ENCODE measurements at regions not wholly inside any gene's neighbourhood (a gene's known extent, or its start where the extent isn't known, plus 50 kb on each side); places are given as distances from the start of the nearest gene placed in this dataset.
A peak's percentile ranks its signal among the peaks of the same experiment; 100 is the strongest.

- Histone ChIP-seq H3K4me1 (peaks cover 0 to 4% (median 0%) of the 10 kb centered on the region in 3 donors), H3K27me3 (no peaks in the 10 kb centered on the region), H3K27ac (peak overlapping the region in 1 of 4 donors; percentile 19), H3K36me3 (peaks cover 0 to 12% of the 10 kb centered on the region in 2 donors), H3K9me3 (no peaks in the 10 kb centered on the region), H3K4me3 (no peak overlapping the region)
- 60 to 70% methylated on average over 1 to 2 of the region's 2 CpGs for WGBS, 2 donors (ENCODE audit: low coverage in 1 of 2)
- ATAC-seq = no peak
- TF ChIP-seq POLR2A (IDR thresholded peaks at IDR 0.05) (no peak), POLR2AphosphoS5 (IDR thresholded peaks at IDR 0.05) (no peak), EP300 (IDR thresholded peaks at IDR 0.05) (no peak)
- TF ChIP-seq, protein P1, sequence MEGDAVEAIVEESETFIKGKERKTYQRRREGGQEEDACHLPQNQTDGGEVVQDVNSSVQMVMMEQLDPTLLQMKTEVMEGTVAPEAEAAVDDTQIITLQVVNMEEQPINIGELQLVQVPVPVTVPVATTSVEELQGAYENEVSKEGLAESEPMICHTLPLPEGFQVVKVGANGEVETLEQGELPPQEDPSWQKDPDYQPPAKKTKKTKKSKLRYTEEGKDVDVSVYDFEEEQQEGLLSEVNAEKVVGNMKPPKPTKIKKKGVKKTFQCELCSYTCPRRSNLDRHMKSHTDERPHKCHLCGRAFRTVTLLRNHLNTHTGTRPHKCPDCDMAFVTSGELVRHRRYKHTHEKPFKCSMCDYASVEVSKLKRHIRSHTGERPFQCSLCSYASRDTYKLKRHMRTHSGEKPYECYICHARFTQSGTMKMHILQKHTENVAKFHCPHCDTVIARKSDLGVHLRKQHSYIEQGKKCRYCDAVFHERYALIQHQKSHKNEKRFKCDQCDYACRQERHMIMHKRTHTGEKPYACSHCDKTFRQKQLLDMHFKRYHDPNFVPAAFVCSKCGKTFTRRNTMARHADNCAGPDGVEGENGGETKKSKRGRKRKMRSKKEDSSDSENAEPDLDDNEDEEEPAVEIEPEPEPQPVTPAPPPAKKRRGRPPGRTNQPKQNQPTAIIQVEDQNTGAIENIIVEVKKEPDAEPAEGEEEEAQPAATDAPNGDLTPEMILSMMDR (IDR thresholded peaks at IDR 0.05) = no peak
Observed at GRCh38 chr16:27687605-27688004, 137.7 kb downstream of the KATNIP start.

DNA sequence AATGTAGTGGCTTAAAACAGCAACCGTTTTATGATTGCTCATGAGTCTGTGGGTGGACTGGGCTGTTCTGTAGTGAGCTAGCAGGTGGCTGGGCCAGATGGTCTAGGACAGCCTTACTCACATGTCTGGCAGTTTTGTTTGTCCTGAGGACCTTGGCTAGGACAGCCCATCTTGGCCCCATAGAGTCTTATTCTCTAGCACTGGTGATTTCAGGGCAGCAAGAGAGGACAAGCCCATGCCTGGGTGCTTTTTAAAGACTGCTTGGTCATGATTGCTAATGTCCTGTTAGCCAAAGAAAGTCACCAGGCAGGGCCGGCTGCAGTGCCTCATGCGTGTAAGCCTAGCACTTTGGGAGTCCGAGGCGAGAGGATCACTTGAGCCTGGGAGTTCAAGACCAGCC is 139.8 kb downstream of the KATNIP start:
- no peak for TF ChIP-seq EP300 (IDR thresholded peaks at IDR 0.05)
- TF ChIP-seq POLR2AphosphoS5 (IDR thresholded peaks at IDR 0.05) = no peak
- TF ChIP-seq, protein P1 (IDR thresholded peaks at IDR 0.05) = no peak
- TF ChIP-seq POLR2A (IDR thresholded peaks at IDR 0.05) = no peak
- Histone ChIP-seq H3K9me3 (no peaks in the 10 kb centered on the region), H3K27ac (no peak overlapping the region), H3K36me3 (no peaks in the 10 kb centered on the region), H3K27me3 (no peaks in the 10 kb centered on the region), H3K4me3 (no peak overlapping the region), H3K4me1 (peaks cover 0 to 4% (median 0%) of the 10 kb centered on the region in 3 donors)
- no peak for ATAC-seq
- 87% methylated on average over 5 of the region's 5 CpGs; no CpG with 5 or more reads in 1 of the 2 donors for WGBS, 2 donors (ENCODE audit: low coverage in 1 of 2)

GRCh38 chr16:27690608-27691007 is 140.7 kb downstream of the KATNIP start:
- no peak for TF ChIP-seq EP300 (IDR thresholded peaks at IDR 0.05)
- TF ChIP-seq, protein P1 (IDR thresholded peaks at IDR 0.05) = peak in 2 of 4 experiments; percentile 31 to 48
- H3K27ac ChIP-seq = no peak overlapping the region
- H3K4me1 ChIP-seq = peaks cover 0 to 4% (median 0%) of the 10 kb centered on the region in 3 donors
- no peaks in the 10 kb centered on the region for H3K9me3 ChIP-seq
- ATAC-seq = no peak
- H3K36me3 ChIP-seq = no peaks in the 10 kb centered on the region
- H3K27me3 ChIP-seq = no peaks in the 10 kb centered on the region
- H3K4me3 ChIP-seq = no peak overlapping the region
- WGBS, 2 donors (ENCODE audit: low coverage in 1 of 2) = 29 to 31% methylated on average over 2 to 3 of the region's 3 CpGs

DNA sequence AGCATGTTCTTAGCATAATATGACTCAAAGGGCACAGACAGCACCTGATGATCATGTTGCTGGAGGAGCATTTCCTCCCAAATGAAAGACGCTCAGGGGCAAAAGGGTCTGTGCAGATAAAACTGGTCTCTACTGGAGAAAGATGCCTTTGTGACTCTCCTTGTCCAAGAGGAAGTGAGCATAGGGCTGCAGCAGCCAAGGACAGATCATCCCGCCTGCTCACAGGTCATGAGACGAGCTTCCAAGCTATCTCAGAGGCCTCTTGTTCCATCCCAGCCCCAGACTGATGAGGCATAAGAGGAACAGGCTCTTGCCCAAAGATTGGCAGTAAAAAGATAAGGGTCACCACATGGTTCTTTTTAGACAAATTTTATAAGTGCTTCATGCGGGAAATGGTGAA is 141.8 kb downstream of the KATNIP start:
- H3K27ac ChIP-seq = no peak overlapping the region
- no peaks in the 10 kb centered on the region for H3K9me3 ChIP-seq
- H3K27me3 ChIP-seq = no peaks in the 10 kb centered on the region
- no peak overlapping the region for H3K4me3 ChIP-seq
- no peak for TF ChIP-seq POLR2AphosphoS5 (IDR thresholded peaks at IDR 0.05)
- TF ChIP-seq, protein P1 (IDR thresholded peaks at IDR 0.05) = no peak
- TF ChIP-seq POLR2A (IDR thresholded peaks at IDR 0.05) = no peak
- WGBS, 2 donors (ENCODE audit: low coverage in 1 of 2) = 91 to 94% methylated on average over 2 to 4 of the region's 4 CpGs
- peaks cover 0 to 4% (median 0%) of the 10 kb centered on the region in 3 donors for H3K4me1 ChIP-seq
- ATAC-seq = no peak
- H3K36me3 ChIP-seq = no peaks in the 10 kb centered on the region

DNA sequence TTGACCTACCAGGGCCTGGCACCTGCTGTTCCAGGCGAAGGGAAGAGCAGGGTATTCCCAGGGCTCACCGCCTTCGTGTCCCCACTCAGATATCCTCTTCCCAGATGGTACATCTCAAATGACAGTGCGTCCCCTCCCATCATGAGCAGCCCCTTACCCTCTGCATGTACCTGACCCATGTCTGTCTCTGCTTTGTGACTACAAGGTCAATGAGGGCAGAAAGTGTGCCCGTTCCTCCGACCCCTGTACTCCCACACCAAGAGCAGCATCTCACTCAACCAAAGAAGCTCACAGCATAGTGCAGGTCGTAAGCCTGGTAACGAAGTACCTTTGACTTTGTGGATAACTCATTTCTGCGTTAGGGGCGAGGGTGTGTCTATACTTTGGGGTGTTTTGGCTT is 142.6 kb downstream of the KATNIP start:
- Histone ChIP-seq H3K9me3 (no peaks in the 10 kb centered on the region), H3K27me3 (no peaks in the 10 kb centered on the region), H3K4me3 (no peak overlapping the region), H3K4me1 (peaks cover 0 to 3% (median 0%) of the 10 kb centered on the region in 3 donors), H3K36me3 (no peaks in the 10 kb centered on the region), H3K27ac (no peak overlapping the region)
- 77 to 100% methylated on average over 5 of the region's 10 CpGs for WGBS, 2 donors (ENCODE audit: low coverage in 1 of 2)
- no peak for TF ChIP-seq EP300 (IDR thresholded peaks at IDR 0.05)
- TF ChIP-seq, protein P1 (IDR thresholded peaks at IDR 0.05) = no peak
- no peak for TF ChIP-seq POLR2A (IDR thresholded peaks at IDR 0.05)
- TF ChIP-seq POLR2AphosphoS5 (IDR thresholded peaks at IDR 0.05) = no peak
- no peak for ATAC-seq
